Embryonic facial prominence (tissue), 1 donor: ENCODE measurements at regions not wholly inside any gene's neighbourhood (a gene's known extent, or its start where the extent isn't known, plus 50 kb on each side); places are given as distances from the start of the nearest gene placed in this dataset.
"Not testable (repeated sequence)": the region's sequence is repeated elsewhere in the genome, so short reads cannot be mapped to it uniquely, and the experiment has no call there.

Experiments used
- DNase-seq: peaks from one replicate; pipeline ENCODE4 v3.0.0-alpha.2; 2016; ENCODE audit errors: extremely low spot score

DNA sequence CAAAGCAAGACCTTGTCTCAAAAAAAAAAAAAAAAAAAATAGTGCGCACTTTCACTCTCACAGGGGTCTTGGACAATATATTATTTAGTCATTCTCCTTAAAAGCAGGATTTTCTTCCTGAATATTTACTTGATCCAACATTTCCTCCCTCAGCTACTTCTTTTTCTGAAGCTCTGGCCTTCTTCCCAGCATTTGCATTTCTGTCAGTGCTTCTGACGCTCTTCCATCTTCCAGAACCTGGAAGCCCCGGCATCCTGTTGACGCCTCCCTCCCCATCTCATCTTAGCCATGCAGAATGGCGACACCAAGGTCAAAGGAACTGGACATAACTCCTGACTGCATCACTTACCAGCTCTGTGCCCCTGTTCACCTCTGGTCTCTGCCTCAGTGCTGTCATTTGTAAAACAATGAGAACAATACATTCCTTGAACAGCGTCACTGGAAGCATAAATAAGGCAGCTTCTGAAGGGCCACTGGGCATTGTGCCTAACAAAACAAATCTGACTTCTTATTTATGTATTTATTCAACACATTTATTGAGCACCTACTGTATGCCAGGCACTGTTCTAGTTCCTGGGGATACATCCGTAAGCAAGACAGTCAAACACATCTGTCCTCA is 90.9 kb upstream of the MDM1 start:
- no peak for DNase-seq

DNA sequence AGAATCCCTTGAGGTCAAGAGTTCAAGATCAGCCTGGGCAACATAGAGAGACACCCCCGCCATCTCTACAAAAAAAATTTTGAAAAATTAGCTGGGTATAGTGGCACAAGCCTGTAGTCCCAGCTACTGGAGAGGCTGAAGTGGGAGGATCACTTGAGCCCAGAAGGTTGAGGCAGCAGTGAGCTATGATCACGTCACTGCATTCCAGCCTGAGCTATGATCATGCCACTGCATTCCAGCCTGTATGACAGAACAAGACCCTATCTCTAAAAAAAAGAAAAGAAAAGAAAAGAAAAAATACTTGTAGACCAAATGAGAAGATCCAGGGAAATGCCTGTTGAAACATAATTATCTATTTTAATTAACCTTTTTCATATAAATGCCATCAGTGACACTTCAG is 93.8 kb upstream of the MDM1 start:
- no peak for DNase-seq

DNA sequence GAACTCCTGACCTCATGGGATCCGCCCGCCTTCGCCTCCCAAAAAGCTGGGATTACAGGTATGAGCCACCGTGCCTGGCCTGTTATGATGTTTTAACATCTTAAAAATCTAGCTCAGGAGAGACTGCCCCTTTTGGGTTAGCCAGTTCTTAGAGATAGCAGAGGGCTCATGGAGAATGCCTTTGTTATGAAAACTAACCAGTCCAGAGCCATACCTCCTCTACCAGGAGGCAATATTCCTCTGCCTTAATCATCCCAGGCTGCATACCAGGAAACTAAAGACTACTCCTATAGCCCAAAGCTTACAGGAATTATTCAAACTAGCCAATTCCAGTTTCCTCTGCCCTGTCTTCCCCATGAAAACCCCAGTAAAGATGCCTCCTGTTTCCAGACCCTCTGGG is 96.0 kb upstream of the MDM1 start:
- DNase-seq: no peak

DNA sequence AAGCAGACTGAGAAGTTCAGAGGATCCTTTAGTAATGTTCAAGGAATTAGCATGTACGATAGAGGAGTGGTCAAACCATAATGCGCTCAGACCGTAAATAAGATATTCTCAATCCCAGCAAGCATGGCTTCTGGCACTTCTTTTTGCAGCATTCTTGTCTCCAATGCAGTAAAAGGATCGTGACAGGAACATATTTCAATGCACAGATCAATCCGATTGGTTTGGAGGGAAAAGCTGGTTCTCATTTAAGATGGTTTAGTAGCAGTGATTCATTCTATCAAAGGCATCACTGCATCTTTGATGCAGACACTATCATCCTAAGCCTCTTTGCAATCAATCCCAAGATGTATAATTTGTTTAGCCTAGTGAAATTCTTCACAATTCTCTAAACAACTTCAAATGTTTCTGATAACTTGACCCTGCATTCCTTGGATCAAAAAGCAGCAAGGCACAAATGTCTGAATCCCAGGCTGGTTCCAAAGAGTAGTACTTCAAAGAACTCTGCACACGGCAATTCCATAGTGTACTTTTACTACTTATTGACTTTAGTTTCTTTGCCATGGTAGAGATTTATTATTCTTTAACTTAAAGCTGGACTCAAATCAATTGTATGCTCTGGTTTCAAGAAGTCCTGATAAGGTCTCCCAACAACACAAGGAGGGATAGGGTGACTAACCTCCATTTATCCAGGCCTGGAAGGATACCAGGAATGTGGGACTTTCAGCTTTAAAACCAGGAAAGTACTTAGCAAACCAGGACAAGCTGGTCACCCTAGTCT is 96.8 kb upstream of the MDM1 start:
- DNase-seq: no peak

DNA sequence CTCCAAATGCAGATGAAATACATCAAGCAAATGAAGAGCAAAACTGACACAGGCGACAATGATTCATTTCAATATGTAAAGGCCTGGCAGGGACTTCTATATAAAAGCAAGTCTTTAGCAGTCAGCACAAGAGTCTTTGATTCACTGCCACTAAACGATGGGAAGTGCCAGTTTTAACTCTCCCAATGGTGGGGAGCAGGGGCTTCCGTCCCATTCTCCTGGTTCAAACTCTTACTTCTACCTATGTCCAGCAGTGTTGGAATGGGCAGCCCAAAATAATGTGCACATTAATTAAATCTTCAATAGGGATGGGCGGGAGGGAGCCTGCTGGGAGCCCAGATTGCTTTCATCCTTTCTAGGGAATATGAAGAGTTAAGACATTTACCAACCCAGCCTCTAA is 97.5 kb upstream of the MDM1 start:
- no peak for DNase-seq

DNA sequence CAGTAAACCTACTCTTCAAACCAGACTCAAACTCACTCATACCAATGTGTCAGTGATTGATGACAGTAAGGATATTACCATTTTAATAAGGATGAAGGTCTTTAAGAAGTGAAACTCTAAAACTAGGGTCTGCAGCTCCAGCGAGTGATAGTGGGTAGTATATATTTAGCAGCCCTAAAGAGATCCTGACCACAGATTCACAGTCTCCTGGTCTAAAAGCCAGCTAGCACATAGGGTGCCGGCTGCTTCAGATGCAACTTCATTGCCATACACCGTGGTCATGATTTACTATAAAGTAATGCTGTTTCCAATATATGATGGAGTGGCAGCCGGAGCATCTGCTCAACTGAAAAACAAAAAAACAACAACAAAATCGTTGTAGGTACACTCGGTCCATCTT is 99.6 kb upstream of the MDM1 start:
- no peak for DNase-seq

DNA sequence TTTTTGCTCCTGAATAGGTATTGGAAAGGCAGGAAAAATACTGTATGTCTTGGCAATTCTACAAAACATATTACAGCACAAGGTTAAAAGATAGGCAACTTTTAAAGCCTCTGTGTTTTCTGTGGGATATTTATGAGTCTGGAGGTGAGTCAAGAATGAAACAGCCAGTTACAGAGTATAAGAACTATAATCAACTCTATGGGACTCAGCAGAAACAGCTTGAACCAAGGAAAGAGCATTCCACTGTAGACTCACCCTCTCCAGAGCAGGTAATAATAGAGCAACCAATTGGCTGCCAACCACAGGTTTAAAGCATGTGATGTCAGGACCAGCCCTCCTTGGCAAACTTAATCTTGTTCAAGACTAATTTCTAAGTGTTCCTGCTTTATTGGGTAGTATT is 100.5 kb upstream of the MDM1 start:
- DNase-seq: no peak

DNA sequence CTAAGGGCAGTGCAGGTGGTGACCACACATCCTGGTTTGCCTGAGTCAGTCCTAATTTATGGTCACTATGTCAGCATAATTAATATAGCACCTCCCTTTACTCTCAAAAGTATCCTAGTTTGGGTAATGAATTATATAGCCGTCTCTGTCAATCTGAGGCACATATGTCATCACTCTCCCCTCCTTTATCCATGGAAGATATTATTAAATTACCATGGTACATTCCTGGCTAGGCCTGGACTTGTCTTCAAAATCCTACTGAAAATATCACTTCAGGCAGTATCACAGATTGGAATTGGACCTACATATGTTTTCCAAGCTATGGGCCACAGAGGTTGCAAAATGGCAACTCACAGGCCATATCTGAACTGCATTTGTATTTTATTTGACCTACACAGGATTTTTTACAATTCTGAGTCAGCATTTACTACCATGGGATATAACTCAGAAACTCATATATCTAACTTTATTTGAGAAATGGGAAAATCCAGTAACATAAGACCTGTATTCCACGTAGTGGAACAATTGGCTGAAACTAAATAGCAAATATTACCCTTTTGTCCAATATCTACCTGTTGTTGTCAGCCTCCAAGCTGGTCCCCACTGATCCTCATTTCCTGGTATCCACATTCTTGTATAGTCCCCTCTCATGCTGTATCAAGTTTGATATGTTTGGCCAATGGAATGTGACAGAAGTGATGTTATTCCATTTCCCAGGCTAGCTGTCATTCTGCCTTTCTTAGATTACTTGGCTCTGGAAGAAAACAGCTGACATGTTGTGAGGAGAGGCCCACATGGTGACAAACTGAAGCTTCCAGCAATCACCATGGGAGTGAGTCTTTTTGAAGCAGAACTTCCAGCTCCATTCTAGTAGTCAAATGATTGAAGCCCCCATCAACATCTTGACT is 102.5 kb upstream of the MDM1 start:
- no peak for DNase-seq

DNA sequence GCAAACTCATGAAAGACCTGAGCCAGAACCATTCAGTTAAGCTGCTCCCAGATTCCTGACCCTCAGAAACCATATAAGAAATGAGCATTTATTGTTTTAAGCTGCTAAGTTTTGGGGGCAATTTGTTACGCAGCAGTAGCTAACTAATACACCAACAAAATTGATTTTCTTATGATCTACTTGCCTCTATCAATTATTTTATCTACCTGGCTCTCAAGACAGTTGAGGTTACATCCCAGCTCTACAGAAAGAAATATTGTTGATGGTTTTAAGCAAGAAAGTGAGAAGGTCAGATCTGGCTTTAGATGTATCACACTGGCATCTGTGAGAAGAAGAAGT is 103.1 kb upstream of the MDM1 start:
- DNase-seq: no peak

DNA sequence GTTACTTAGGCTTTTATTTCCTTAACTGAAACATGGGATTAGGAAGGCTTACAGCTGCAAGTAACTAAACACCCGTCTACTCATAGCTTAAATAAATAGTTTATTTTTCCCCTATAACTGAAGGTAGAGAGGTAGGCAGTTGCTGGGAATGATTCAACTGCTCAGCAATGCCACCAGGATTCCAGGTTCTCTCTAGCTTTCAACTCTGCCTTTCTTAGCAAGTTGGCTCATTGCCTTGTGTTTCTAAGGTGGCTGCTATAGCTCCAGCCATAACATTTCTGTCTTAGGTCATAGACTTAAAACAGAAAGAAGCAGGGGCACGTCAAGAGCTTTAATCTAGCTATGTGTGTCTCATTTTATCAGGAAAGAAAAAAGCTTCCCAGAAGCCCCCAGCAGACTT is 103.7 kb upstream of the MDM1 start:
- no peak for DNase-seq

DNA sequence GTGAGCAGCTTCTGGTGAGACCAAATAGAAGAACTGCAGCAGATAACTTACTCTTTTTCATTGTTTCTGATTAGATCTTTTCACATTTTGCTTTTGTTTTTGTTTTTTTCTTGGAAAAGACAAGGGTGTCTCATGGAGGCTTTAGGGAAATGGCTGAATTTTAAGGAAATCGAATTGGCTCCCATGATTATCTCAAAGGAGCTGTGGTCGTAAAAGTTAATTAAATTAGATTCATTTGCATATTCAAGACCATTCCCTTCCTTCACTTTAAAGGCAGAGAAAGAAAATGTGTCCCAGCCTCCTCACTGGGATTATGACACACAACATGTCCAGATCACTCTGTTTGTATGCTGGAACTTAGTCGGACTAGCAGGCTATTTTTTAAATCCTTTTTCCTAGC is 106.4 kb upstream of the MDM1 start:
- DNase-seq: no peak

DNA sequence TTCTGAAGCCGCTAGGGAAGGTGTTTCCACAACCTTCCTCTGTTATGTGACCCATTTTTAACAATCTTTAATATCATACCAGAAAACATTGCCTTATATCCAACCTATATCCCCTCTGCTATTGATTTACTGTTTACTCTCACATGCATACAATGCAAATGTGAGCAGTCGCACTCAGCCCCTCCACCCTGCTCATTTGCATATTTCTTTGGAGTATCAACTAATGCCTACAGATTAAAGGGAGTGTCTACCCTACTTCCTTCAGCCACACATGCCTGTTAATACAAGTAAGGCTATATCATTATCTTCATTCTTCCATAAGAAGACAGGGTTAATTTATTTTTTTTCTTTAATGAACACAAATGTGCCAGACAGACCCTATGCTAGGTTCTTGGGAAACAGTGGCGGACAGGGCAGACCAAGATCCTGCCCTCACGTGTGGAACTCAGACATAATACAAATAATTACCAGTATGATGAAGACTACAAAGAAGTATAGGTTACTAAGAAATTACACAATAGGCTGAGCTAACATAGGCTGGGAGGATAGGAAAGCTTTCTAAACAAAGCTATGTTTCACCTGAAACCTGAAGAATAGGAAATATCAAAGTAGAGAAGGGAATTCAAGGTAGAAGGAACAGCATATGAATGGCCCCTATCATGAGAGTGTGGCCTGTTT is 107.3 kb upstream of the MDM1 start:
- DNase-seq: no peak

DNA sequence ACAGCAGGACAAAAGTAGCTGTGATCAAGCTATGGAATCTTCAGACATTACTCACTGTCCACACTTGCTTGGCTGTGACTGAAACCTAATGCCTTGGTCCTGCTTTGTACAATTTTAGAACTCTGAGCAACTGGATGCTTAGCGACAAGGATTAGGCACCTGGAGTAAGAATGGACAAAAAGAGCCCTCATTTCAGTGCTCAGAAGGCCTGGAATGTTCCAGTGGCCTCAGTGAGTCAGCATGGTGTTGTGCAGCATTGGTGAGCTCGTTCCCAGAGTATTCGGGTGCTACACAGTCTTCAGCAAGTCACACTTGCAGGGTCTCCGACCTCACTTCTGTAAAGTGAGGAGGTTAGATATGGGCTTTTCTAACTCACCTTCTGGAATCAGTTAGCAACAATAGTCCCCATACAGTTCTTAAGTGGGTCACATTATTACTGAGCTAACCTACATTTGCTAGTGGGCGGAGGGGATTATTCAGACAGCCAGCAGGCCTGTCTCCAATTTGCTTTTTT is 108.0 kb upstream of the MDM1 start:
- DNase-seq: no peak

DNA sequence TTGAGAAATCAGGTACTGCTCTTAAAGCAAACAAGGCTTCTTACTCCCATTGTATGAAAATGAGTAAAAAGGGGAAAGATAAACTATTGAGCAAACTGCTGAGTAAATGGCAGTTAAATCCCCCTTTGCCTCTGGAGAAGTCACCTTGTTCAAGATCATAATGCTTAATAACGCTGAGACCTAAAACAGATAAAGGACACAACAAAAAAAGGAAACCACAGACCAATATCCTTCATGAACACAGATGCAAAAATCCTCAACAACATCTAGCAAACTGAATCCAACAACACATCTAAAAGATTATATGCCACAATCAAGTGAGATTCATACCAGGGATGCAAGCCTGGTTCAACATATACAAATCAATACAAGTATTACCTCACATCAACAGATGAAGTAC is 109.0 kb upstream of the MDM1 start:
- DNase-seq: no peak

DNA sequence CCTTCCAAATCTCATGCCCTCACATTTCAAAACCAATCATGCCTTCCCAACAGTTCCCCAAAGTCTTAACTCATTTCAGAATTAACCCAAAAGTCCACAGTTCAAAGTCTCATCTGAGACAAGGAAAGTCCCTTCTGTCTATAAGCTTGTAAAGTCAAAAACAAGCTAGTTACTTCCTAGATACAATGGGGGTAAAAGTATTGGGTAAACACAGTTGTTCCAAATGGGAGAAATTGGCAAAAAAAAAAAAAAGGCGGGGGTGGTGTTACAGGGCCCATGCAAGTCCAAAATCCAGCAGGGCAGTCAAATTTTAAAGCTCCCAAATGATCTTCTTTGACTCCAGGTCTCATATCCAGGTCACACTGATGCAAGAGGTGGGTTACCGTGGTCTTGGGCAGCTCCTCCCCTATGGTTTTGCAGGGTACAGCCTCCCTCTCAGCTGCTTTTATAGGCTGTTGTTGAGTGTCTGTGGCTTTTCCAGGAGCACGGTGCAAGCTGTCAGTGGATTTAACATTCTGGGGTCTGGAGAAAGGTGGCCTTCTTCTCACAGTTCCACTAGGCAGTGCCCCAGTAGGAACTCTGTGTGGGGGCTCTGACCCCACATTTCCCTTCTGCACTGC is 110.3 kb upstream of the MDM1 start:
- DNase-seq: not testable (repeated sequence)

DNA sequence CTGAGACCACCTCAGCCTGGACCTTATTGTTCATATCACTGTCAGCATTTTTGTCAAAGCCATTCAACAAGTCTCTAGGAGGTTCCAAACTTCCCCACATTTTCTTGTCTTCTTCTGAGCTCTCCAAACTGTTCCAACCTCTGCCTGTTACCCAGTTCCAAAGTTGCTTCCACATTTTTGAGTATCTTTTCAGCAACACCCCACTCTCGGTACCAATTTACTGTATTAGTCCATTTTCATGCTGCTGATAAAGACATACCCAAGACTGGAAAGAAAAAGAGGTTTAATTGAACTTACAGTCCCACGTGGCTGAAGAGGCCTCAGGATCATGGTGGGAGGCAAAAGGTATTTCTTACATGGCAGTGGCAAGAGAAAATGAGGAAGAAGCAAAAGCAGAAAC is 111.5 kb upstream of the MDM1 start:
- DNase-seq: not testable (repeated sequence)

DNA sequence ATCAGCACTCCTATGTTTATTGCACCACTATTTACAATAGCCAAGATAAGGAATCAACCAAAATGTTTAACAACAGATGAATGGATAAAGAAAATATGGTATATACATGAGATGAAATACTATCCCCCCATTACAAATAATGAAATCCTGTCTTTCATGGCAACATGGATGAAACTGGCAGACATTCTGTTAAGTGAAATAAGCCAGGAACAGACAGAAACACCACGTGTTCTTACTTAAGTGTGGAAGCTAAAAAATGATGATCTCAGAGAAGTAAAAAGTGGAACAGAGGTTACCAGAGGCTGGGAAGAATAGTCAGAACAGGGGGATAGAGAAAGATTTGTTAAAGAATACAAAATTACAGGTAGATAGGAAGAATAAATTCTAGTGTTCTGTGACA is 113.7 kb upstream of the MDM1 start:
- DNase-seq: no peak

DNA sequence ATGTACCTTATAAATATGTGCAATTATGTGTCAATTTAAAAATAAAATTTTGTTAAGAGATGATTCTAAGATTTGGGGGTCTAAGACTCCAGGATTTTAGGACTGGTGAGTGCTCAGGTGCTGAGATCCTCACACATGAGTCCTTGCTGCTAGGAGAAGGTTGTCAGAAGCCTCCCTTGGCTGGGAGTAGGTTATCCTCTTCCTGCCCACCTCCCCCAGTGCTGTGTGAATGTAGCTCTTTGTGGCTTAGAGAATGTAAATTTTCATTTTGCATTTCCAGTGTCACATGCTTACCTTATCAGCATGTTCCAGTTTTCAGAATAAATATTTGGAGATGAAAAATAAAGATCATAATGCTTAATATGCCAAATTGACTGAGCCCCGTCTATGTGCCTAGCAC is 114.2 kb upstream of the MDM1 start:
- DNase-seq: no peak

DNA sequence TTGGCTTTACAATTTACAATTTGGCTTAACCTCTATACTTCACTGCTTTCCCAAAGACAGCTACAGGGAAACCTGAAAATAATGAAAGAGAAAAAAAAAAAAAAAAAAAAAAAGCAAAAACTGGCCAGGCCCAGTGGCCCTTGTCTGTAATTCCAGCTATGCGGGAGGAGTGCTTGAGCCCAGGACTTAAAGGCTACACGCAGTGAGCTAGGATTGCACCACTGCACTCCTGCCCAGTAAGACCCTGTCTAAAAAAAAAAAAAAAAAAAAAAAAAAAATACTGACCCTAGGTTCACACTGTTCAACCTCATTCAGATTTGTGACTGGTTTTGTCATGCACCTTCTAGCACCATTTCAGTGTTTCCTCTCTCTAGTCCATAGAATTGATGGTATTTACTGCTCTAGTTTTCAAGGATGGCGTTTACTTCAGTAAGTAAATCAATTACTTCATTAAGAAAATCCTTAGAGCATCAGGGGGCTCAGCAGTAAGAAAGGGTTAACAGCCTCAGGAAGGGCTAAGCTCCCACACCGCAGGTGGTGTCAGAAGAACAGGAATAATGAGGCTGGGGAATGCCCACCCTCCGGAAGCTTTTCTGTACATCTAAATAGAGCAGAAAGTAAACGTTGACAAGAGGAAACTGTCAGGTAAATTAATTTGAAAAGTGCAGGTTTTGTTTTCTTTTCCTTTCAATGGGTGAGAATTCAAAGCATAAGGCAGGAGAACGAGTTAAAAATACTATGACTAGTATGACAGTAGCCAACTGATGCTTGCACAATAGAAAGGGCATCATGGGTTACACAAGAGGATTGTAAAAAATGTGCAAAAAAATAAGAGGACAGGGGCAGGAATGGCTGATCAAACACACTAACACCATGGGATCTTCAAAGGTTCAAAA is 115.0 kb upstream of the MDM1 start:
- no peak for DNase-seq

DNA sequence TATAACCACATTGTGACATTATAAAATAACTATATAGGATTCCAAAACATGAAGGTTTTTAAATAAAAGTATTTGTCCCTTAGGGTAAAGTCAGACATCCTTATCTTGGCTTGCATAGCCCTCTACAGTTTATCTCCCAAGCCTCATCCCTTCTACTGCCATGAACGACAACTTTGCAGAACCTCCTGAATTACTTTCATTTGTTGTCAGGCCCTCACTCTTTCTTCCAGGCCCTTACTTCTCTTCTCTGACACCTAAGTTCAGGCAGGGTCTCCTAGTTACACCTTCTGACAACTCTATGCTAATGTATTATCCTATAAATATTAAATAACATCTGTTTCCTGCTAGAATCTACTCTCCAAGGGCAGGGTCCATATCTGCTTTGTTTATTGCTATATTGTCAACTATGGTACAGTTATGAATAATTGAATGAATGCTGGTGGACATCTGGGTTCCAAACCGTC is 115.7 kb upstream of the MDM1 start:
- DNase-seq: no peak
